Fibroblast of skin of left biceps (primary cell): ENCODE measurements at regions not wholly inside any gene's neighbourhood (a gene's known extent, or its start where the extent isn't known, plus 50 kb on each side); places are given as distances from the start of the nearest gene placed in this dataset.
A peak's percentile ranks its signal among the peaks of the same experiment; 100 is the strongest.

Experiments used
- DNase-seq, 2 experiments: peaks; one replicate each; pipeline ENCODE4 v3.0.0-alpha.2; 2013; ENCODE audit warnings: low read depth in 2 of 2

- no peak for DNase-seq
Measured at GRCh38 chr11:69992943-69993694, 85.0 kb upstream of the ANO1 start.

GRCh38 chr11:69994810-69995209 lies 83.3 kb upstream of the ANO1 start:
- DNase-seq, result no peak

GRCh38 chr11:69995697-69996096 lies 82.4 kb upstream of the ANO1 start:
- DNase-seq, result no peak

GRCh38 chr11:69996451-69996850 lies 81.7 kb upstream of the ANO1 start:
- DNase-seq, result no peak

DNA sequence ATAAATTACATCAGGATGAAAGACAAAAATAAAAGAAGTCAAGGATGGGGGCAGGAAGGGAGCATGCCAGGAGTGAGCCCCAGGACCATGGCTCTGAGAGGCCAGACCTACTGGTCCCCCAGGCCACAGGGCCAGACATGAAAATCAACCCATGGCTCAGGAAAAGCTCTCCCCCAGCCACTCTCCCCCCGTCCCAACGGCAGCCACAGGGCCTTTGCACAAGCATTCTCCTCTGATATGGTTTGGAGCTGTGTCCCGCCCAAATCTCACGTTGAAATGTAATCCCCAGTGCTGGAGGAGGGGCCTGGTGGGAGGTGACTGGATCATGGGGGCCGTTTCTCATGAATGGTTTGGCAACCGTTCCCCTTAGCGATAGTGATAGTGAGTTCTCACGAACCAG lies 80.8 kb upstream of the ANO1 start:
- DNase-seq, result no peak

- no peak for DNase-seq
Measured at GRCh38 chr11:69999721-70000120, 78.4 kb upstream of the ANO1 start.

GRCh38 chr11:70000228-70000627 lies 77.9 kb upstream of the ANO1 start:
- DNase-seq, result no peak

GRCh38 chr11:70001246-70001645 lies 76.9 kb upstream of the ANO1 start:
- DNase-seq, result no peak

GRCh38 chr11:70002433-70002832 lies 75.7 kb upstream of the ANO1 start:
- no peak for DNase-seq

GRCh38 chr11:70005107-70005818 lies 72.9 kb upstream of the ANO1 start:
- no peak for DNase-seq

- DNase-seq, result no peak
Measured at GRCh38 chr11:70007796-70008195, 70.3 kb upstream of the ANO1 start.

DNA sequence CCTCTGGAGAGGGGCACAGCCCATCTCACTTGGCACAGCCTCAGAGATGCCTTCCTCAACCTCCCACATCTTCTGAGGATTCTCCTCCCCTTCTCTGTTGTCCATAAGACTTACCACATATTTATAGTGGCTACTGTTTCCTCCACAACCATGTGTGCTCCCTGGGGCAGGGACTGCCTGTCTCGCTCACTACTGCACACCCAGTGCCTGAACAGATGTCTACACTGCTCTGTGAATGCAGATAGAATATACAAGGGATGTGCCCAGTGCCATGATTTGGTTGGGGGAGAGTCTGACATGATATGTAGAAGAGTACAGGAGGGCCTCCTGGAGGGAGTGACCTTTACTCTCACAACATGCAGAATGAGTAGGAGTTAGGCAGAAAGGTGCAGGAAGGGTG lies 67.3 kb upstream of the ANO1 start:
- no peak for DNase-seq

DNA sequence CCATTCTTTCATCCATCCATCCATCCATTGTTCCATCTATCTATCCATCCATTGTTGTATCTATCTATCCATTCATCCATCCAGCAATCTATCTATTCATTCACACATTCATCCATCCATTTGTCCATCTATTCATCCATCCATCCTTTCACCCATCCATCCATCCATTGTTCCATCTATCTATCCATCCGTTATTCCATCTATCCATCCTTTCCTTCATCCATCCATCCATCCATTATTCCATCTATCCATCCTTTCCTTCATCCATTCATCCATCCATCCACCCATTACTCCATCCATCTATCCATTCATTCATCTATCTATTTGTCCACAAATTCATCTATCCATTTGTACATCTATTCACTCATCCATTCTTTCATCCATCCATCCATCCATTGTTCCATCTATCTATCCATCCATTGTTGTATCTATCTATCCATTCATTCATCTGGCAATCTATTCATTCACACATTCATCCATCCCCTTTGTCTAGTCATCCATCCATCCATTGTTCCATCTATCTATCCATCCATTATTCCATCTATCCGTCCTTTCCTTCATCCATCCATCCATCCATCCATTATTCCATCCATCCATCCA lies 65.9 kb upstream of the ANO1 start:
- no peak for DNase-seq

GRCh38 chr11:70014291-70014690 lies 63.8 kb upstream of the ANO1 start:
- DNase-seq, result no peak

- peak in 1 of 2 experiments; percentile 3 for DNase-seq
Measured at GRCh38 chr11:70016666-70017367, 61.3 kb upstream of the ANO1 start.

GRCh38 chr11:70018816-70019215 lies 59.3 kb upstream of the ANO1 start:
- DNase-seq, result no peak

- DNase-seq, result no peak
Measured at GRCh38 chr11:70019576-70020011, 58.5 kb upstream of the ANO1 start.

- DNase-seq, result no peak
Measured at GRCh38 chr11:70020336-70021214, 57.5 kb upstream of the ANO1 start.

DNA sequence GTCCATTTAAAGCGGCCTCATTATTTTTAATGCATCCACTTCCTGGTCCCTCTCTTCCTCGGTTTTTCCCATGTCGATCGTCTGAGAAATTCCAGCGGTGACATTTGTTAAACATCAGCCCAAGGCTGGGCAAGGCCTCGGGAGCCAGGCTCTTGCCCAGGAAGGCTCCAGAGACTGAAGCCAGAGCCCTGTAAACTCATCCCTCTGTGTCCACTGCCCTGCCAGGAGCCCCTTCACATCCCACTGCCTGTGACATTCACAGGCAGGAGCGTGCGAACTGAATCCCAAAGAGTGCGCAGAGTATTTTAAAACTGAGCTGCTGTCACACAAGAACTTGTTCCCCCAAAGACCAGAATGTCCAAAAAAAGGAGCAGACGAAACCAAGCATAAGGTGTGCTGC lies 56.5 kb upstream of the ANO1 start:
- DNase-seq, result no peak

GRCh38 chr11:70024036-70024772 lies 53.9 kb upstream of the ANO1 start:
- no peak for DNase-seq

DNA sequence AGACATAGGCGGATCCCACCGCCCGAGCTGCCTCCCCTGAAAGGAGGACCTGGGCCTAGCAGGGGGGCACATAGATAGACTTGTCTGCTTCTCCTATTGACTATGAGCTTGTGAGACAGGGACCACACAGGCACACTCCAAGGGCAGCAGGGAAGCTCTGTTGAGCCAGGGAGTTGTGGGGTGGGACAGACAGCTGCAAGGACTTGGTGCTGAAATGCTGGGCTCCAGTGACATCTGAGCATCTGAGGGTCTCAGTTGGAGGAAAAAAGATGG lies 53.4 kb upstream of the ANO1 start:
- DNase-seq, result no peak
